ENCODE measurements at regions not wholly inside any gene's neighbourhood (a gene's known extent, or its start where the extent isn't known, plus 50 kb on each side); places are given as distances from the start of the nearest gene placed in this dataset.

- TF ChIP-seq CTCF (IDR thresholded peaks at IDR 0.05) (no peak), POLR2A (IDR thresholded peaks at IDR 0.05) (no peak), POLR2AphosphoS5 (IDR thresholded peaks at IDR 0.05) (no peak)
Observed at GRCh38 chr7:25900877-25901276, 251.1 kb upstream of the NFE2L3 start.

Measured in breast epithelium (tissue), 3 donors.